ENCODE measurements at regions not wholly inside any gene's neighbourhood (a gene's known extent, or its start where the extent isn't known, plus 50 kb on each side); places are given as distances from the start of the nearest gene placed in this dataset.

DNA sequence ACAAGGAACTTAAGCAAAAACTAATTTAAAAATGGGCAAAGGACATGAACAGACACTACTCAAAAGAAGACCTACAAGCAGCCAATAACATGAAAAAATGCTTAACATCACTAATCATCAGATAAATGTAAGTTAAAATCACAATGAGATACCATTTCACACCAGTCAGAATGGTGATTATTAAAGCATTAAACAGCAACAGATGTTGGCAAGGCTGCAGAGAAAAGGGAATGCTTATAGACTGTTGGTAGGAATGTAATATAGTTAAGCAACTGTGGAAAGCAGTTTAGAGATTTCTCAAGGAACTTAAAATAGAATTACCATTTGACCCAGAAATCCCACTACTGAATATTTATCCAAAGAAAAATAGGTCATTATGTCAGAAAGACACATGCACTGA lies 482.2 kb downstream of the SQOR start:
- TF ChIP-seq, protein P1, sequence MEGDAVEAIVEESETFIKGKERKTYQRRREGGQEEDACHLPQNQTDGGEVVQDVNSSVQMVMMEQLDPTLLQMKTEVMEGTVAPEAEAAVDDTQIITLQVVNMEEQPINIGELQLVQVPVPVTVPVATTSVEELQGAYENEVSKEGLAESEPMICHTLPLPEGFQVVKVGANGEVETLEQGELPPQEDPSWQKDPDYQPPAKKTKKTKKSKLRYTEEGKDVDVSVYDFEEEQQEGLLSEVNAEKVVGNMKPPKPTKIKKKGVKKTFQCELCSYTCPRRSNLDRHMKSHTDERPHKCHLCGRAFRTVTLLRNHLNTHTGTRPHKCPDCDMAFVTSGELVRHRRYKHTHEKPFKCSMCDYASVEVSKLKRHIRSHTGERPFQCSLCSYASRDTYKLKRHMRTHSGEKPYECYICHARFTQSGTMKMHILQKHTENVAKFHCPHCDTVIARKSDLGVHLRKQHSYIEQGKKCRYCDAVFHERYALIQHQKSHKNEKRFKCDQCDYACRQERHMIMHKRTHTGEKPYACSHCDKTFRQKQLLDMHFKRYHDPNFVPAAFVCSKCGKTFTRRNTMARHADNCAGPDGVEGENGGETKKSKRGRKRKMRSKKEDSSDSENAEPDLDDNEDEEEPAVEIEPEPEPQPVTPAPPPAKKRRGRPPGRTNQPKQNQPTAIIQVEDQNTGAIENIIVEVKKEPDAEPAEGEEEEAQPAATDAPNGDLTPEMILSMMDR (IDR thresholded peaks at IDR 0.05; ENCODE audit: low read depth, low read length), result no peak
- no peak for DNase-seq (ENCODE audit: extremely low read depth, low read depth)

DNA sequence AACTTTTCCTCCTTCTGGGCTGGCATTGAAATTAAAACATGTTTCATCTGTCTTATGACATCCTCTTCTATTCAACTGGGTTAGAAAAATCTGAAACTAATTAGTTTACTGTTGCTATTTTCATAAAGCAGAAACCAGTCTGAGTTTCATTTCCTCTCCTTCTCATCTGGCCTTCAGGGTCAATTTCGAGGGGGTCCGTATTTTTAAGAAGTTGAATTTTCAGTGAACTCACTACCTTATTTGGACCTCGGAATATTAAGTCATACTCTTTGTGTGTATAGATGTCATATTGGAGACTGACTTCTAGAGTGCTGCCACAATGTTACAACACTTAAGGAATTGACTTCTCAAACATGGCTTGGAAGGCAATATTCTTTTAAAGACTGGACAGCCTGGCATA lies 485.9 kb downstream of the SQOR start:
- no peak for DNase-seq (ENCODE audit: extremely low read depth, low read depth)
- TF ChIP-seq, protein P1 (IDR thresholded peaks at IDR 0.05; ENCODE audit: low read depth, low read length), result no peak

- DNase-seq (ENCODE audit: extremely low read depth, low read depth), result no peak
- TF ChIP-seq, protein P1 (IDR thresholded peaks at IDR 0.05; ENCODE audit: low read depth, low read length), result no peak
These were observed 486.6 kb downstream of the SQOR start for GRCh38 chr15:46121441-46121840.

GRCh38 chr15:46126581-46126980 lies 491.8 kb downstream of the SQOR start:
- no peak for DNase-seq (ENCODE audit: extremely low read depth, low read depth)
- TF ChIP-seq, protein P1 (IDR thresholded peaks at IDR 0.05; ENCODE audit: low read depth, low read length), result no peak

DNA sequence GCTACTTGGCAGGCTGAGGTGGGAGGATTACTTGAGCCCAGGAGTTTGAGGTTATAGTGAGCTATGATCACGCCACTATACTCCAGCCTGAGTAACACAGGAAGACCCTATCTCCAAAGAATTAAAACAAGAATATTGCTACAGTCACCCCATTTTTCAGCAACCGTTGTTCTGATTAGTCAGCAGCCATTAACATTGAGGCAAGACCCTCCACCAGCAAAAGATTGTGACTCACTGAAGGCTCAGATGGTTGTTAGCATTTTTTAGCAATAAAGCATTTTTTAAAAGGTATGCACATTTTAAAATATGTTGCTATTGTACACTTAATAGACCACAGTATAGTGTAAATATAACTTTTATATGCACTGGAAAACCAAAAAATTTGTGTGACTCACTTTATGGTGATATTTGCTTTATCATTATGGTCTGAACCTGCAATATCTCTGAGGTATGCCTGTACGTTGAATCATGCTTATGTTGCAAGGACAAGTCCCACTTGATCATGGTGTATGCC lies 492.6 kb downstream of the SQOR start:
- TF ChIP-seq, protein P1 (IDR thresholded peaks at IDR 0.05; ENCODE audit: low read depth, low read length), result no peak
- DNase-seq (ENCODE audit: extremely low read depth, low read depth), result no peak

DNA sequence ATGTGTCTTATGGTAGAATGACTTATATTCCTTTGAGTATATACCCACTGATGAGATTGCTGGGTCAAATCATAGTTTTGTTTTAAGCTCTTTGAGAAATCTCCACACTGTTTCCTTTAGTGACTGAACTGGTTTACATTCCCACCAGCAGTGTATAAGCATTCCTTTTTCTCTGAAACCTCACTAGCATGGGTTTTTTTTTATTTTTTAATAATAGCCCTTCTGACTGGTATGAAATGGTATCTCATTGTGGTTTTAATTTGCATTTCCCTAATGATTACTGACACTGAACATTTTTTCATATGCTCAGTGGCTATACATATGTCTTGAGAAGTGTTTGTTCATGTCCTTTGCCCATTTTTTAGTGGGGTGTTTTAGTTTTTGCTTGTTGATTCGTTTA lies 494.3 kb downstream of the SQOR start:
- DNase-seq (ENCODE audit: extremely low read depth, low read depth), result no peak
- TF ChIP-seq, protein P1 (IDR thresholded peaks at IDR 0.05; ENCODE audit: low read depth, low read length), result no peak

DNA sequence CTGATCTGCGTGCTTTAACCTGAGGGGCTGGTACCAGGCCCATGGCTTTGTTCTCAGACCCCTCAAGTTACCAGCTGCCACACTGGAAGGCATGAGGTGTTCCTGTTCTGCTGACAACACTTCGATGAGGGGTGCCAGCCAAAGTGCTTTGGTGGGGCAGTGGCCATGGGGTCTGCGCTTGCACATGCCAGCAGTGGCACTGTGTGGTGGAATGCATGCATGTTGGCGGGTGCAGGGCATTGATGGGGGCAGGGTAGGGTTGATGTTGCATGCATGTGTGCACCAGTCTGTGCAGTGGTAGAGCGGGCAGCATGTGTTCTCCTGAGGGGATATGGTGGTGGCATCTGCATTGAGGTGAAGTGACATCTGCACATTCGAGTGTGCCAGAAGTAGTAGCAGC lies 497.0 kb downstream of the SQOR start:
- TF ChIP-seq, protein P1 (IDR thresholded peaks at IDR 0.05; ENCODE audit: low read depth, low read length), result no peak

More for the DNA sequence above, 497.0 kb downstream of the SQOR start:
- DNase-seq (ENCODE audit: extremely low read depth, low read depth), result no peak

Measured in AG09319 (cell line).